ENCODE measurements at regions not wholly inside any gene's neighbourhood (a gene's known extent, or its start where the extent isn't known, plus 50 kb on each side); places are given as distances from the start of the nearest gene placed in this dataset.
A peak's percentile ranks its signal among the peaks of the same experiment; 100 is the strongest.

- no peak for FAIRE-seq
These were observed 55.8 kb downstream of the IGF2 start for GRCh38 chr11:2083411-2083810.

GRCh38 chr11:2077061-2077802 lies 62.0 kb downstream of the IGF2 start:
- FAIRE-seq, result peak; percentile 94

- no peak for FAIRE-seq
These were observed 62.7 kb downstream of the IGF2 start for GRCh38 chr11:2076441-2076840.

- no peak for FAIRE-seq
These were observed 64.8 kb downstream of the IGF2 start for GRCh38 chr11:2074266-2074825.

- FAIRE-seq, result no peak
These were observed 66.5 kb downstream of the IGF2 start for GRCh38 chr11:2072551-2073261.

- no peak for FAIRE-seq
These were observed 67.3 kb downstream of the IGF2 start for GRCh38 chr11:2071748-2072385.
